SK-N-MC (cell line): ENCODE measurements at regions not wholly inside any gene's neighbourhood (a gene's known extent, or its start where the extent isn't known, plus 50 kb on each side); places are given as distances from the start of the nearest gene placed in this dataset.
"Not testable (repeated sequence)": the region's sequence is repeated elsewhere in the genome, so short reads cannot be mapped to it uniquely, and the experiment has no call there.

Experiments
- DNase-seq: peaks from one replicate; pipeline ENCODE4 v3.0.0-alpha.2; 2011; ENCODE audit warnings: low read depth, low spot score
- H3K27ac ChIP-seq: fragments of 200-600 bp; sonication (generic); 2 replicates; pipeline ENCODE4 v1.5.1; 2016; ENCODE audit warnings: mixed run types
- H3K36me3 ChIP-seq: fragments of 200-600 bp; sonication (generic); 2 replicates; pipeline ENCODE4 v1.6.1; 2017; ENCODE audit warnings: antibody characterized with exemption, low read length, mixed read lengths; ENCODE audit not compliant: insufficient read depth
- H3K4me3 ChIP-seq: fragments of 200-600 bp; sonication (generic); 2 replicates; pipeline ENCODE4 v1.5.1; 2016
- H3K9ac ChIP-seq: fragments of 200-600 bp; sonication (generic); 2 replicates; pipeline ENCODE4 v1.8.0; 2017; ENCODE audit warnings: mixed run types, mixed read lengths; ENCODE audit not compliant: insufficient read length
- H3K9me3 ChIP-seq: fragments of 200-600 bp; sonication (generic); 2 replicates; pipeline ENCODE4 v1.6.1; 2017; ENCODE audit warnings: low read depth, mild to moderate bottlenecking, antibody characterized with exemption, low read length, moderate library complexity, mixed read lengths
- FOXP2 ChIP-seq: optimal IDR thresholded peaks from 2 replicates; pipeline ENCODE3; 2011; ENCODE audit warnings: mild to moderate bottlenecking, moderate library complexity; ENCODE audit not compliant: insufficient read depth; ENCODE audit errors: extremely low read length, control extremely low read depth
- POLR2AphosphoS5 ChIP-seq: IDR thresholded peaks from 2 replicates; pipeline ENCODE4 v1.6.1; 2012; ENCODE audit warnings: mild to moderate bottlenecking, low read depth, low read length, borderline replicate concordance

GRCh38 chr15:44883199-44883877 is 73.1 kb upstream of the TERB2 start:
- H3K4me3 ChIP-seq = no peak overlapping the region
- no peaks in the 10 kb centered on the region for H3K36me3 ChIP-seq
- TF ChIP-seq FOXP2 = no peak
- no peak for TF ChIP-seq POLR2AphosphoS5
- no peak for DNase-seq
- peaks cover 7% of the 10 kb centered on the region; the same call in 1 of the 2 replicates for H3K9me3 ChIP-seq
- 0 out of 2 replicates have a peak overlapping the region, but pooled peaks have one; percentile 3 for H3K27ac ChIP-seq
- no peak overlapping the region for H3K9ac ChIP-seq

- DNase-seq, H3K36me3 ChIP-seq, H3K9ac ChIP-seq, H3K27ac ChIP-seq, H3K9me3 ChIP-seq, H3K4me3 ChIP-seq: not testable (repeated sequence)
These were observed 57.4 kb upstream of the TERB2 start for GRCh38 chr15:44898890-44899651.

GRCh38 chr15:44899775-44900174 is 56.7 kb upstream of the TERB2 start:
- H3K36me3 ChIP-seq, H3K9me3 ChIP-seq, DNase-seq, H3K4me3 ChIP-seq, H3K9ac ChIP-seq, H3K27ac ChIP-seq: not testable (repeated sequence)

- H3K9ac ChIP-seq, DNase-seq, H3K9me3 ChIP-seq, H3K27ac ChIP-seq, H3K4me3 ChIP-seq, H3K36me3 ChIP-seq: not testable (repeated sequence)
These were observed 55.7 kb upstream of the TERB2 start for GRCh38 chr15:44900796-44901195.

- H3K9ac ChIP-seq, DNase-seq, H3K9me3 ChIP-seq, H3K4me3 ChIP-seq, H3K27ac ChIP-seq, H3K36me3 ChIP-seq: not testable (repeated sequence)
These were observed 53.2 kb upstream of the TERB2 start for GRCh38 chr15:44903281-44903680.

GRCh38 chr15:44904651-44905340 is 51.7 kb upstream of the TERB2 start:
- DNase-seq, H3K9ac ChIP-seq, H3K4me3 ChIP-seq, H3K9me3 ChIP-seq, H3K36me3 ChIP-seq, H3K27ac ChIP-seq: not testable (repeated sequence)
